ENCODE measurements at regions not wholly inside any gene's neighbourhood (a gene's known extent, or its start where the extent isn't known, plus 50 kb on each side); places are given as distances from the start of the nearest gene placed in this dataset.

DNA sequence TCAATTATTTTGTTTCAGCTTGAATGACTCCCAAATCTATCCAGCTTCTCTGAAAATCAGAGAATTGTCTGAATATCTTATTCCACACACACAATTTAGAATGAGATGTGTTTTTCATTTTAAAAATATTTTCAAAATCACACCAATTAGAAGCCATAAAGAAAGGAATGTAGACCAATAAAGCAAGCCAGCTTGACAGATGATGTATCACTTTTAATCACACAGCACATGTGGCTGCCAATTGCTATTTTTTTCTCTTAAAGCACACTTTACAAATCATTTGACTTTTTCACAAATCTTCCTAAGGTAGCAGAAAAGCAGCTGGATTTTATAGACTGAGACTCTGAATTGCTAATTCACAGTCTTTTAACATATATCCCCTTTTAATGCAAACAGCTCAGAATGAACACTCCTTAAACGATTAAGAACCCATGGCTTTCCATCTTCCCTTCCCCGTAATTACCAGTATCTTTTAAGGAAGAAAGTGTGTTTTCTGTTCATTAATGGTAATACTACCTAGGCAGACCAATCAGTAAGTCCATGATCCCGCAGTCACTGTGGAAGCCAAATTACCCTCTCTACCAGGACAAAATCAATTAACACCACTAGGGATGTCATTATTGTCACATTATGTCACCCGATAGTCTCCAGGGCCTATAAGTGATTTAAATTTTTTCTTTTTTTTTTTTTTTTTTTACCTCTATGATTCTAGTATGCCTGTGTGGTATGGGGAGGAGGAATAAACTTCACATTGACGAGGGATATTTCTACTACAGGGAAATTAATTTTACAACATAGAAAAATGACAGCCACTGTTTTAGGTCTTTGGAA is 250.0 kb upstream of the VEPH1 start:
- no peak overlapping the region for H3K4me2 ChIP-seq (ENCODE audit: low read depth, low read length, poor library complexity, severe bottlenecking)
- no peaks in the 10 kb centered on the region for H3K4me1 ChIP-seq (ENCODE audit: low read length)
- no peaks in the 10 kb centered on the region for H3K9me3 ChIP-seq (ENCODE audit: low read length)
- no peaks in the 10 kb centered on the region for H3K27me3 ChIP-seq (ENCODE audit: low read length)
- H4K20me1 ChIP-seq (ENCODE audit: insufficient read depth, low read depth, low read length) = no peaks in the 10 kb centered on the region
- no peak overlapping the region for H2AFZ ChIP-seq (ENCODE audit: low read length)
- H3K36me3 ChIP-seq (ENCODE audit: insufficient read depth, low read length) = no peaks in the 10 kb centered on the region
- DNase-seq = no peak
- no peaks in the 10 kb centered on the region for H3K9me2 ChIP-seq (replicated peaks; ENCODE audit: insufficient read depth, low read length)
- H3K9ac ChIP-seq (ENCODE audit: low read length) = no peak overlapping the region
- no peak overlapping the region for H3K27ac ChIP-seq (ENCODE audit: low read length)
- H3K4me3 ChIP-seq (ENCODE audit: low read length) = no peak overlapping the region
- no peaks in the 10 kb centered on the region for H3K79me2 ChIP-seq (ENCODE audit: low read length)

DNA sequence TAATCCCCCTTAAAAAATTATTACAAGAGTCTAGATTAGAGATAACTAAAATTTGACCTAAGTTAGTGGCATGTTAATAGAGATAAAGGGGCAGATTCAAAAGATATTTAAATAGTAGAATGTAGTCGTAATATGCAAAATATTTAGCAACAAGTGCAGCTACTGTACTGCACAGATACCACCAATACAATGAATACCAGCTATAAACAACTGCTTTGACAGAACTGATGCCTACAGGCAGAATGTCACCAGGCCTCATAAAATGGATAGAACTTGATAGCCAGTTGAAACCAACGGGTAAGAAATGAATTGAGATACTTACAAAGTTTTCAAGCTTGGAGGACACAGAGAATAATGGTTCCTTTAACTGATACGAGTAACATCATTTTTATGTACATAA is 249.3 kb upstream of the VEPH1 start:
- no peaks in the 10 kb centered on the region for H4K20me1 ChIP-seq (ENCODE audit: insufficient read depth, low read depth, low read length)
- no peak for DNase-seq
- H3K9ac ChIP-seq (ENCODE audit: low read length) = no peak overlapping the region
- no peak overlapping the region for H3K4me2 ChIP-seq (ENCODE audit: low read depth, low read length, poor library complexity, severe bottlenecking)
- H3K27me3 ChIP-seq (ENCODE audit: low read length) = no peaks in the 10 kb centered on the region
- H3K36me3 ChIP-seq (ENCODE audit: insufficient read depth, low read length) = no peaks in the 10 kb centered on the region
- H3K4me1 ChIP-seq (ENCODE audit: low read length) = no peaks in the 10 kb centered on the region
- no peak overlapping the region for H3K27ac ChIP-seq (ENCODE audit: low read length)
- H3K9me3 ChIP-seq (ENCODE audit: low read length) = no peaks in the 10 kb centered on the region
- H3K4me3 ChIP-seq (ENCODE audit: low read length) = no peak overlapping the region
- no peaks in the 10 kb centered on the region for H3K79me2 ChIP-seq (ENCODE audit: low read length)
- no peak overlapping the region for H2AFZ ChIP-seq (ENCODE audit: low read length)
- no peaks in the 10 kb centered on the region for H3K9me2 ChIP-seq (replicated peaks; ENCODE audit: insufficient read depth, low read length)

DNA sequence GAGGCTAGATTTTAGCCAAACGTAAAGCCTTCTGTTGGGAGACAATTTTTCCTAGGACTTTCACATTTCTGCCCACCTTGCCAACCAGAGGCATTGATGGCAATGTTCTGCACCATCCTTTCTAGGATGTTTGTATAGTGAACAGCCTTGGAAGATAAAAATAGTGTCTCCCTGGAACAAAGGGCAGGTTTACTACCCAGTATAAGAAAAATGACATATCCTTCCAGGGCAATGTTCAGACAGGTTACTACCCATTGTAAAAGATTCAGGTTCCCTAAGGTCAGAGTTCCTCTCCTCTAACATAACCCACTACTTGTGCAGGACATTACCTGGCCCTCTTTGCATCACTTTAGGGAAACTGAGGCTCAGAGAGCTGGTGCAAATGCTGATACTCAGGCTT is 248.2 kb upstream of the VEPH1 start:
- Histone ChIP-seq H3K9ac (ENCODE audit: low read length) (no peak overlapping the region), H3K27me3 (ENCODE audit: low read length) (no peaks in the 10 kb centered on the region), H3K9me2 (replicated peaks; ENCODE audit: insufficient read depth, low read length) (no peaks in the 10 kb centered on the region), H2AFZ (ENCODE audit: low read length) (no peak overlapping the region), H3K4me2 (ENCODE audit: low read depth, low read length, poor library complexity, severe bottlenecking) (no peak overlapping the region), H3K9me3 (ENCODE audit: low read length) (no peaks in the 10 kb centered on the region), H3K4me3 (ENCODE audit: low read length) (no peak overlapping the region), H3K27ac (ENCODE audit: low read length) (no peak overlapping the region), H3K36me3 (ENCODE audit: insufficient read depth, low read length) (no peaks in the 10 kb centered on the region), H3K79me2 (ENCODE audit: low read length) (no peaks in the 10 kb centered on the region), H3K4me1 (ENCODE audit: low read length) (no peaks in the 10 kb centered on the region), H4K20me1 (ENCODE audit: insufficient read depth, low read depth, low read length) (no peaks in the 10 kb centered on the region)
- no peak for DNase-seq

DNA sequence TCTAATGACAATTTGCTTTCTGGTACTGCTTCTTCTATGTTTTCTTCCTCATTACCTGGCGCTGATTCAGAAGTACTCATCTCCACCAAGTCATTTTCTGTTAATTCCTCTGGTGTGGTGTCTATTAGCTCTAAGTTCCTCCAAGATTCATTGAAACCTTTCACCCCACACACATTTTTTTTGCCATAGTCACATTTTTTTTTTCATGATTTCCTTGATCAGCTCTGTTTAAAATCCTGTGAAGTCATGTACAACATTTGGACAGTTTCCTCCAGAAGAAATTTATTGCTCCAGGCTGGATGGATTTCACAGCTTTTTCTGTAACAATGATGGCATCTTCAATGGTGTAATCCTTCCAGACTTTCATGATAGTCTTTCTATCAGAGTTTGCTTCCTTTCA is 243.2 kb upstream of the VEPH1 start:
- Histone ChIP-seq H3K4me1 (ENCODE audit: low read length) (no peaks in the 10 kb centered on the region), H3K27ac (ENCODE audit: low read length) (no peak overlapping the region), H4K20me1 (ENCODE audit: insufficient read depth, low read depth, low read length) (no peaks in the 10 kb centered on the region), H3K9ac (ENCODE audit: low read length) (no peak overlapping the region), H2AFZ (ENCODE audit: low read length) (no peak overlapping the region), H3K36me3 (ENCODE audit: insufficient read depth, low read length) (no peaks in the 10 kb centered on the region), H3K9me2 (replicated peaks; ENCODE audit: insufficient read depth, low read length) (no peaks in the 10 kb centered on the region), H3K4me3 (ENCODE audit: low read length) (no peak overlapping the region), H3K9me3 (ENCODE audit: low read length) (no peaks in the 10 kb centered on the region), H3K79me2 (ENCODE audit: low read length) (no peaks in the 10 kb centered on the region), H3K4me2 (ENCODE audit: low read depth, low read length, poor library complexity, severe bottlenecking) (no peak overlapping the region), H3K27me3 (ENCODE audit: low read length) (no peaks in the 10 kb centered on the region)
- DNase-seq = no peak

DNA sequence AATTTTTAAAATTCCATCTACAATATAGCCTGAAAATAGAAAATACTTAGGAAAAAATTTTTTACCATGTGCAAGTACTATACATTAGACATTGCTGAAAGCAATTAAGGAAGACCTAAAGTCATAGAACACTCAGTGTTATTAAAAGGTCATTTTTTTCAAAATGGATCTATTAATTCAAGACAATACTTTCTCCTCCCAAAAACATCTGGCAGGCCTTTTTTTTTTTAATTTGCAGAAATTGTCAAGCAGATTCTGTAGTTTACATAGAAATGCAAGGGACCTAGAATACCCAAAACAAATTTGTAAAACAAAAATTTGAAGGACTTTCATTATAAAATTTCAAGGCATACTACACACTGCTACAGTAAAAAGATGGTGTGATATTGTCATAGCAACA is 238.4 kb upstream of the VEPH1 start:
- no peaks in the 10 kb centered on the region for H4K20me1 ChIP-seq (ENCODE audit: insufficient read depth, low read depth, low read length)
- no peak for DNase-seq
- H3K79me2 ChIP-seq (ENCODE audit: low read length) = no peaks in the 10 kb centered on the region
- no peak overlapping the region for H3K4me3 ChIP-seq (ENCODE audit: low read length)
- no peak overlapping the region for H3K9ac ChIP-seq (ENCODE audit: low read length)
- no peaks in the 10 kb centered on the region for H3K27me3 ChIP-seq (ENCODE audit: low read length)
- no peaks in the 10 kb centered on the region for H3K4me1 ChIP-seq (ENCODE audit: low read length)
- no peaks in the 10 kb centered on the region for H3K9me2 ChIP-seq (replicated peaks; ENCODE audit: insufficient read depth, low read length)
- H3K36me3 ChIP-seq (ENCODE audit: insufficient read depth, low read length) = no peaks in the 10 kb centered on the region
- H2AFZ ChIP-seq (ENCODE audit: low read length) = no peak overlapping the region
- H3K4me2 ChIP-seq (ENCODE audit: low read depth, low read length, poor library complexity, severe bottlenecking) = no peak overlapping the region
- H3K27ac ChIP-seq (ENCODE audit: low read length) = no peak overlapping the region
- no peaks in the 10 kb centered on the region for H3K9me3 ChIP-seq (ENCODE audit: low read length)

DNA sequence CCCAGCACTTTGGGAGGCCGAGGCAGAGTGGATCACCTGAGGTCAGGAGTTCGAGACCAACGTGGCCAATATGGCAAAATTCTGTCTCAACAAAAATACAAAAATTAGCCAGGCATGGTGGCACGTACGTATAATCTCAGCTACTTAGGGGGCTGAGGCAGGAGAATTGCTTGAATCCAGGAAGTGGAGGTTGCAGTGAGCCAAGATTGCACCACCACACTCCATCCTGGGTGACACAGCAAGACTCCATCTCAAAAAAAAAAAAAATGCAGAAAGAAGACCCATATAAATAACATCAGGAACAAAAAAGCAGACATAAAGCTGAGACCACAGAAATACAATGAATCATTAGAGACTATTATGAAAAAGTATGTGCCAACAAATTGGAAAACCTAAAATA is 235.2 kb upstream of the VEPH1 start:
- Histone ChIP-seq H3K9me2 (replicated peaks; ENCODE audit: insufficient read depth, low read length) (no peaks in the 10 kb centered on the region), H3K4me3 (ENCODE audit: low read length) (no peak overlapping the region), H3K27ac (ENCODE audit: low read length) (no peak overlapping the region), H3K4me1 (ENCODE audit: low read length) (no peaks in the 10 kb centered on the region), H3K79me2 (ENCODE audit: low read length) (no peaks in the 10 kb centered on the region), H3K9me3 (ENCODE audit: low read length) (no peaks in the 10 kb centered on the region), H3K4me2 (ENCODE audit: low read depth, low read length, poor library complexity, severe bottlenecking) (no peak overlapping the region), H3K9ac (ENCODE audit: low read length) (no peak overlapping the region), H4K20me1 (ENCODE audit: insufficient read depth, low read depth, low read length) (no peaks in the 10 kb centered on the region), H3K27me3 (ENCODE audit: low read length) (no peaks in the 10 kb centered on the region), H2AFZ (ENCODE audit: low read length) (no peak overlapping the region), H3K36me3 (ENCODE audit: insufficient read depth, low read length) (no peaks in the 10 kb centered on the region)
- DNase-seq = no peak

DNA sequence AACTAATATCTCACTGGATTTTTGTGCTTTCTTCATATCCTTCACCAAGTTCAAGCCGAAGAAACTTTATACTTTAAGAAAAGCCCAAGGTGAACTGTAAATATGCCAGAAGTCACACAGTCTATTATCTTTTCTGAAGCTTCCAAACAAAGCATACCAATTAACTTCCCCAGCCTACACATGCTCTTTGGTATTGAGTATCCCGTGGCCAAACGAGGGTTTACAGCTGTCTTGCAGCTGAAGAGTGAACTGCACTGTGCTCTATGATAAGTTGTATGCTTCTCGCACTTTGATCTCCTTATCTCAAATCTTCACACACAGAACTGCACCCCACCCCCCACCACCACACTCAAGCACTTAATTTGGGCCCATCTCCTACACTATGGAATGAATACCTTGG is 215.6 kb upstream of the VEPH1 start:
- no peak overlapping the region for H3K9ac ChIP-seq (ENCODE audit: low read length)
- no peak overlapping the region for H3K4me2 ChIP-seq (ENCODE audit: low read depth, low read length, poor library complexity, severe bottlenecking)
- no peak overlapping the region for H2AFZ ChIP-seq (ENCODE audit: low read length)
- H3K9me3 ChIP-seq (ENCODE audit: low read length) = no peaks in the 10 kb centered on the region
- H4K20me1 ChIP-seq (ENCODE audit: insufficient read depth, low read depth, low read length) = no peaks in the 10 kb centered on the region
- H3K27me3 ChIP-seq (ENCODE audit: low read length) = no peaks in the 10 kb centered on the region
- H3K9me2 ChIP-seq (replicated peaks; ENCODE audit: insufficient read depth, low read length) = no peaks in the 10 kb centered on the region
- no peaks in the 10 kb centered on the region for H3K4me1 ChIP-seq (ENCODE audit: low read length)
- H3K27ac ChIP-seq (ENCODE audit: low read length) = no peak overlapping the region
- no peaks in the 10 kb centered on the region for H3K79me2 ChIP-seq (ENCODE audit: low read length)
- H3K36me3 ChIP-seq (ENCODE audit: insufficient read depth, low read length) = no peaks in the 10 kb centered on the region
- no peak for DNase-seq
- no peak overlapping the region for H3K4me3 ChIP-seq (ENCODE audit: low read length)

DNA sequence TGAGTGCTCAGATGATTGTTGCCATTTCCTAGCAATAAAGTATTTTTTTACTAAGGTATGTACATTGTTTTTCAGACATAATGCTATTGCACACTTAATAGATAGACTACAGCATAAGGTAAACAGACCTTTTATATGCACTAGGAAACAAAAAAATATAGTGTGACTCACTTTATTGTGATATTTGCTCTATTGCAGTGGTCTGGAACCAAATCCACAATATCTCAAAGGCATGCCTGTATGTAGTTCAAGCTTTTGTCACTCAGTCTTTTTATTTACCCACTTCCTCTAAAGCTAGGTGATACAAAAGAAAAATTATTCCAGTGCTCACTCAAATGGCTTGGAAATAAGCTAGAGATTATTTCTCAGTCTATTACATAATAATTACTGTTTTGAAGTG is 209.9 kb upstream of the VEPH1 start:
- H3K79me2 ChIP-seq (ENCODE audit: low read length) = no peaks in the 10 kb centered on the region
- no peaks in the 10 kb centered on the region for H4K20me1 ChIP-seq (ENCODE audit: insufficient read depth, low read depth, low read length)
- no peaks in the 10 kb centered on the region for H3K27me3 ChIP-seq (ENCODE audit: low read length)
- H3K4me3 ChIP-seq (ENCODE audit: low read length) = no peak overlapping the region
- no peaks in the 10 kb centered on the region for H3K4me1 ChIP-seq (ENCODE audit: low read length)
- peak; percentile 11 for DNase-seq
- no peak overlapping the region for H3K4me2 ChIP-seq (ENCODE audit: low read depth, low read length, poor library complexity, severe bottlenecking)
- H3K9me3 ChIP-seq (ENCODE audit: low read length) = no peaks in the 10 kb centered on the region
- H3K27ac ChIP-seq (ENCODE audit: low read length) = no peak overlapping the region
- H3K36me3 ChIP-seq (ENCODE audit: insufficient read depth, low read length) = no peaks in the 10 kb centered on the region
- no peak overlapping the region for H2AFZ ChIP-seq (ENCODE audit: low read length)
- no peak overlapping the region for H3K9ac ChIP-seq (ENCODE audit: low read length)
- H3K9me2 ChIP-seq (replicated peaks; ENCODE audit: insufficient read depth, low read length) = no peaks in the 10 kb centered on the region

All from Karpas-422 (cell line).